DOHH2 (cell line): ENCODE measurements at regions not wholly inside any gene's neighbourhood (a gene's known extent, or its start where the extent isn't known, plus 50 kb on each side); places are given as distances from the start of the nearest gene placed in this dataset.

Experiments used
- EZH2phosphoT487 ChIP-seq: fragments of 200-600 bp; sonication (generic); IDR thresholded peaks from 2 replicates; pipeline ENCODE4 v1.6.1; 2017; ENCODE audit warnings: borderline replicate concordance, mild to moderate bottlenecking, antibody characterized with exemption, low read length, moderate library complexity, mixed read lengths
- TF ChIP-seq, protein P1 (sequence below): fragments of 200-600 bp; sonication (generic); IDR thresholded peaks from one replicate; pipeline ENCODE4 v1.5.1; 2014; ENCODE audit warnings: antibody characterized with exemption, mild to moderate bottlenecking, low read depth, low read length; ENCODE audit not compliant: poor library complexity, severe bottlenecking

DNA sequence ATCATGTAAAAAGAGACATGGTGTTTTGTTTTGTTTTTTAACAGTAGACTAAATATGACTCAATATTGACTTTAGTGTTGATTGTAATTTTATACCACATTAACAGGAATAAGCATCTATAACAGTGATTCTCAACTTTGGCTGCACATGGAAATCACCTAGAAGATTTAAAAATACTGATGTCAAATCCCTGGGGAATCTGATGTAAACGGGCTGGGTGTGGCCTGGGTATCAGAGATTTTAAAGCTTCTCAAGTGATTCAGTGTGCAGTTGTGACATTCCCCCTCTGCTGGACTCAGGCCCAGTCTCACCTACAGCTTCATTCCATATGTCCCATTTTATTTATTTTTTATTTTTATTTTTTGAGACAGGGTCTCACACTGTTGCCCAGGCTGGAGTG is 82.8 kb upstream of the ATP8B1 start:
- TF ChIP-seq EZH2phosphoT487 = no peak
- TF ChIP-seq, protein P1, sequence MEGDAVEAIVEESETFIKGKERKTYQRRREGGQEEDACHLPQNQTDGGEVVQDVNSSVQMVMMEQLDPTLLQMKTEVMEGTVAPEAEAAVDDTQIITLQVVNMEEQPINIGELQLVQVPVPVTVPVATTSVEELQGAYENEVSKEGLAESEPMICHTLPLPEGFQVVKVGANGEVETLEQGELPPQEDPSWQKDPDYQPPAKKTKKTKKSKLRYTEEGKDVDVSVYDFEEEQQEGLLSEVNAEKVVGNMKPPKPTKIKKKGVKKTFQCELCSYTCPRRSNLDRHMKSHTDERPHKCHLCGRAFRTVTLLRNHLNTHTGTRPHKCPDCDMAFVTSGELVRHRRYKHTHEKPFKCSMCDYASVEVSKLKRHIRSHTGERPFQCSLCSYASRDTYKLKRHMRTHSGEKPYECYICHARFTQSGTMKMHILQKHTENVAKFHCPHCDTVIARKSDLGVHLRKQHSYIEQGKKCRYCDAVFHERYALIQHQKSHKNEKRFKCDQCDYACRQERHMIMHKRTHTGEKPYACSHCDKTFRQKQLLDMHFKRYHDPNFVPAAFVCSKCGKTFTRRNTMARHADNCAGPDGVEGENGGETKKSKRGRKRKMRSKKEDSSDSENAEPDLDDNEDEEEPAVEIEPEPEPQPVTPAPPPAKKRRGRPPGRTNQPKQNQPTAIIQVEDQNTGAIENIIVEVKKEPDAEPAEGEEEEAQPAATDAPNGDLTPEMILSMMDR = no peak
